Forelimb muscle (tissue), 1 donor: ENCODE measurements at regions not wholly inside any gene's neighbourhood (a gene's known extent, or its start where the extent isn't known, plus 50 kb on each side); places are given as distances from the start of the nearest gene placed in this dataset.

Experiments used
- DNase-seq: peaks from one replicate; pipeline ENCODE4 v3.0.0-alpha.2; 2013; ENCODE audit warnings: low read depth

GRCh38 chr5:64437496-64437895 is 68.3 kb upstream of the RGS7BP start:
- peak; percentile 13 for DNase-seq

GRCh38 chr5:64451551-64451950 is 54.3 kb upstream of the RGS7BP start:
- no peak for DNase-seq

- no peak for DNase-seq
Measured at GRCh38 chr5:64453405-64453804, 52.4 kb upstream of the RGS7BP start.
